ENCODE measurements at regions not wholly inside any gene's neighbourhood (a gene's known extent, or its start where the extent isn't known, plus 50 kb on each side); places are given as distances from the start of the nearest gene placed in this dataset.

DNA sequence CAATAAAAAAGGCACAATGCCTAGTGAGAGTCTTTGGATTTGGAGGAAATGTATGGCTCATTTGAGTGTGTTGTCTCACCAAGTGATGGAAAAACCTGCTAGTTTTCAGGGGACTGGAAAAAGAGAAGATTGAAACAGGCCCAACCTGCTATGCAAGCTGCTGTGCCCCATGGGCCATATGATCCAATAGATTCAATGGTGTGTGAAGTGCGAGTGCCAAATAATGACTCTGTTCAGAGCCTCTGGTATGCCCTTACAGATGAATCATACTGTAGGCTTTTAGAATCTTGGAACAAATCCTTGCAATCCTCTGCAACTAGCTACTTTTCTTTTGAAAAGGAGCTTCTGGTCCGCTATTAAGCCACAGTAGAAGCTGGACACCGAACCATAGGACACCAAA lies 529.8 kb upstream of the CNTNAP5 start:
- Histone ChIP-seq H3K27ac (ENCODE audit: low read depth, low read length) (no peak overlapping the region), H3K9ac (ENCODE audit: low read length) (no peak overlapping the region)

DNA sequence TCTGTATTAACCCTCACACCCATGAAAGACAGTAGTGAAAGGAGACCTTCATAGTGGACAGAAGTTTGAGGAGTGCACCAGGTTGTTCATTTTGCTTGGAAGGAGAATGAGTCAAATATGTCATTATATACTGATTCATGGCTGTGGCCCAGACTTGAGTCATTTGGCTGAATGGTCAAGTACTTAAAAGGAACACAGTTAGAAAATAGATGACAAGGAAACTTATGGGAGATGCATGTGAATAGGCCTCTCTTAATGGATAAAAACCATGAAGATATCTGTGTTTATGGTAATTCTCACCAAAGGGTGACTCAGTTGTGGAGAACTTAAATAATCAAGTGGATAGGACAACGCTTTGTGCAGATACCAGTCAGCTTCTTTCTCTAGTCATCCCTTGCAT lies 524.7 kb upstream of the CNTNAP5 start:
- no peaks in the 10 kb centered on the region for H3K36me3 ChIP-seq (ENCODE audit: insufficient read depth, low read length)
- FAIRE-seq (no peak), DNase-seq (ENCODE audit: low read depth) (peak; percentile 7)
- no peak overlapping the region for H3K4me2 ChIP-seq (ENCODE audit: low read length)
- no peak overlapping the region for H3K4me3 Mint-ChIP-seq (ENCODE audit: unreplicated experiment)
- no peak overlapping the region for H3K27ac ChIP-seq (ENCODE audit: low read depth, low read length)
- TF ChIP-seq EZH2 (IDR thresholded peaks at IDR 0.05; ENCODE audit: insufficient read depth, low read length) = no peak
- TF ChIP-seq, protein P1, sequence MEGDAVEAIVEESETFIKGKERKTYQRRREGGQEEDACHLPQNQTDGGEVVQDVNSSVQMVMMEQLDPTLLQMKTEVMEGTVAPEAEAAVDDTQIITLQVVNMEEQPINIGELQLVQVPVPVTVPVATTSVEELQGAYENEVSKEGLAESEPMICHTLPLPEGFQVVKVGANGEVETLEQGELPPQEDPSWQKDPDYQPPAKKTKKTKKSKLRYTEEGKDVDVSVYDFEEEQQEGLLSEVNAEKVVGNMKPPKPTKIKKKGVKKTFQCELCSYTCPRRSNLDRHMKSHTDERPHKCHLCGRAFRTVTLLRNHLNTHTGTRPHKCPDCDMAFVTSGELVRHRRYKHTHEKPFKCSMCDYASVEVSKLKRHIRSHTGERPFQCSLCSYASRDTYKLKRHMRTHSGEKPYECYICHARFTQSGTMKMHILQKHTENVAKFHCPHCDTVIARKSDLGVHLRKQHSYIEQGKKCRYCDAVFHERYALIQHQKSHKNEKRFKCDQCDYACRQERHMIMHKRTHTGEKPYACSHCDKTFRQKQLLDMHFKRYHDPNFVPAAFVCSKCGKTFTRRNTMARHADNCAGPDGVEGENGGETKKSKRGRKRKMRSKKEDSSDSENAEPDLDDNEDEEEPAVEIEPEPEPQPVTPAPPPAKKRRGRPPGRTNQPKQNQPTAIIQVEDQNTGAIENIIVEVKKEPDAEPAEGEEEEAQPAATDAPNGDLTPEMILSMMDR (IDR thresholded peaks at IDR 0.05; ENCODE audit: insufficient read depth, low read depth, low read length) = no peak
- H3K27me3 ChIP-seq (ENCODE audit: insufficient read depth, low read length) = no peaks in the 10 kb centered on the region
- H3K36me3 Mint-ChIP-seq (ENCODE audit: low read depth, unreplicated experiment) = no peaks in the 10 kb centered on the region
- no peaks in the 10 kb centered on the region for H3K27me3 Mint-ChIP-seq (ENCODE audit: low read depth, unreplicated experiment)
- no peak overlapping the region for H3K9ac ChIP-seq (ENCODE audit: low read length)
- H3K9me3 Mint-ChIP-seq (ENCODE audit: unreplicated experiment) = peaks cover 3% of the 10 kb centered on the region
- no peaks in the 10 kb centered on the region for H3K4me1 ChIP-seq (ENCODE audit: insufficient read depth, low read length)
- no peak overlapping the region for H2AFZ ChIP-seq (ENCODE audit: low read depth, low read length)
- H3K27ac Mint-ChIP-seq (ENCODE audit: unreplicated experiment) = peak overlapping the region; percentile 47
- H4K20me1 ChIP-seq (ENCODE audit: insufficient read depth, low read length) = no peaks in the 10 kb centered on the region
- no peaks in the 10 kb centered on the region for H3K79me2 ChIP-seq (ENCODE audit: insufficient read depth, low read length)
- H3K4me3 ChIP-seq (ENCODE audit: insufficient read depth, low read depth, low read length) = no peak overlapping the region
- H3K9me3 ChIP-seq (ENCODE audit: insufficient read depth, low read depth, low read length) = peaks cover 3% of the 10 kb centered on the region
- H3K4me1 Mint-ChIP-seq (ENCODE audit: low read depth, unreplicated experiment) = peaks cover 16% of the 10 kb centered on the region

More for the DNA sequence above, 529.8 kb upstream of the CNTNAP5 start:
- peaks cover 3% of the 10 kb centered on the region for H3K9me3 ChIP-seq (ENCODE audit: insufficient read depth, low read depth, low read length)
- DNase-seq (ENCODE audit: low read depth) (no peak), FAIRE-seq (no peak)
- H3K4me2 ChIP-seq (ENCODE audit: low read length) = no peak overlapping the region
- H3K27me3 ChIP-seq (ENCODE audit: insufficient read depth, low read length) = no peaks in the 10 kb centered on the region
- Mint-ChIP-seq H3K27ac (ENCODE audit: unreplicated experiment) (no peak overlapping the region), H3K36me3 (ENCODE audit: low read depth, unreplicated experiment) (no peaks in the 10 kb centered on the region), H3K4me3 (ENCODE audit: unreplicated experiment) (no peak overlapping the region), H3K9me3 (ENCODE audit: unreplicated experiment) (peaks cover 3% of the 10 kb centered on the region), H3K4me1 (ENCODE audit: low read depth, unreplicated experiment) (peaks cover 7% of the 10 kb centered on the region), H3K27me3 (ENCODE audit: low read depth, unreplicated experiment) (no peaks in the 10 kb centered on the region)
- H3K4me1 ChIP-seq (ENCODE audit: insufficient read depth, low read length) = no peaks in the 10 kb centered on the region
- no peak overlapping the region for H2AFZ ChIP-seq (ENCODE audit: low read depth, low read length)
- TF ChIP-seq EZH2 (IDR thresholded peaks at IDR 0.05; ENCODE audit: insufficient read depth, low read length) = no peak
- TF ChIP-seq, protein P1 (IDR thresholded peaks at IDR 0.05; ENCODE audit: insufficient read depth, low read depth, low read length) = no peak
- no peaks in the 10 kb centered on the region for H3K36me3 ChIP-seq (ENCODE audit: insufficient read depth, low read length)
- no peaks in the 10 kb centered on the region for H4K20me1 ChIP-seq (ENCODE audit: insufficient read depth, low read length)
- no peak overlapping the region for H3K4me3 ChIP-seq (ENCODE audit: insufficient read depth, low read depth, low read length)
- H3K79me2 ChIP-seq (ENCODE audit: insufficient read depth, low read length) = no peaks in the 10 kb centered on the region

DNA sequence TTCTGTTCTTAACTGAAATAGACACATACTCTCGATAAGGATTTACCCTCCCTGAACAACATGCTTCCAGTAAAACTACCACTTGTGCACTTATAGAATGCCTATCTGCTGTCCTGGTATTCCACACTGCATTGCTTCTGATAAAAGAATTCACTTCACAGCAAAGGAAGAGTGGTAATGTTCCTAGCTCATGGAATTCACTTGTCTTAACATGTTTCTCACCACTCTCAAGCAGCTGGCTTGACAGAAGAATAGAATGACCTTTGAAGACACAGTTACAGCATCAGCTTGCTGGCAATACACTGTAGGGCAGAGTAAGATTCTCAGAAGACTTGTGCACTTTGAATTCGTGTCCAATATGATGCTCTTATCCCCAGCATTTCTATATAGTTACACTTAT lies 524.1 kb upstream of the CNTNAP5 start:
- Mint-ChIP-seq H3K27ac (ENCODE audit: unreplicated experiment) (no peak overlapping the region), H3K27me3 (ENCODE audit: low read depth, unreplicated experiment) (no peaks in the 10 kb centered on the region), H3K9me3 (ENCODE audit: unreplicated experiment) (peaks cover 3% of the 10 kb centered on the region), H3K36me3 (ENCODE audit: low read depth, unreplicated experiment) (no peaks in the 10 kb centered on the region), H3K4me1 (ENCODE audit: low read depth, unreplicated experiment) (peaks cover 16% of the 10 kb centered on the region), H3K4me3 (ENCODE audit: unreplicated experiment) (no peak overlapping the region)
- Histone ChIP-seq H3K9ac (ENCODE audit: low read length) (no peak overlapping the region), H2AFZ (ENCODE audit: low read depth, low read length) (no peak overlapping the region), H3K4me1 (ENCODE audit: insufficient read depth, low read length) (no peaks in the 10 kb centered on the region), H4K20me1 (ENCODE audit: insufficient read depth, low read length) (no peaks in the 10 kb centered on the region), H3K9me3 (ENCODE audit: insufficient read depth, low read depth, low read length) (peaks cover 3% of the 10 kb centered on the region), H3K4me2 (ENCODE audit: low read length) (no peak overlapping the region), H3K79me2 (ENCODE audit: insufficient read depth, low read length) (no peaks in the 10 kb centered on the region), H3K27ac (ENCODE audit: low read depth, low read length) (no peak overlapping the region), H3K4me3 (ENCODE audit: insufficient read depth, low read depth, low read length) (no peak overlapping the region), H3K36me3 (ENCODE audit: insufficient read depth, low read length) (no peaks in the 10 kb centered on the region), H3K27me3 (ENCODE audit: insufficient read depth, low read length) (no peaks in the 10 kb centered on the region)
- no peak for DNase-seq (ENCODE audit: low read depth)
- no peak for TF ChIP-seq EZH2 (IDR thresholded peaks at IDR 0.05; ENCODE audit: insufficient read depth, low read length)
- TF ChIP-seq, protein P1 (IDR thresholded peaks at IDR 0.05; ENCODE audit: insufficient read depth, low read depth, low read length) = no peak
- no peak for FAIRE-seq
